GM19452 (cell line): ENCODE measurements at regions not wholly inside any gene's neighbourhood (a gene's known extent, or its start where the extent isn't known, plus 50 kb on each side); places are given as distances from the start of the nearest gene placed in this dataset.
"Not testable (repeated sequence)": the region's sequence is repeated elsewhere in the genome, so short reads cannot be mapped to it uniquely, and the experiment has no call there.

ENCODE experiments used
- ATAC-seq: cut with Tn5 transposase; IDR thresholded peaks from one replicate; pipeline ENCODE4 v1.9.1; 2021; ENCODE audit not compliant: unreplicated experiment

- ATAC-seq = no peak
Measured at GRCh38 chr1:164366014-164366413, 193.0 kb upstream of the PBX1 start.

GRCh38 chr1:164369698-164370365 is 189.2 kb upstream of the PBX1 start:
- no peak for ATAC-seq

GRCh38 chr1:164380893-164381292 is 178.1 kb upstream of the PBX1 start:
- ATAC-seq = no peak

GRCh38 chr1:164382384-164382783 is 176.6 kb upstream of the PBX1 start:
- ATAC-seq = no peak

- ATAC-seq = no peak
Measured at GRCh38 chr1:164384262-164384661, 174.7 kb upstream of the PBX1 start.

- no peak for ATAC-seq
Measured at GRCh38 chr1:164417016-164417704, 141.8 kb upstream of the PBX1 start.

GRCh38 chr1:164423136-164423535 is 135.8 kb upstream of the PBX1 start:
- ATAC-seq = no peak

GRCh38 chr1:164433141-164433817 is 125.7 kb upstream of the PBX1 start:
- ATAC-seq = no peak

GRCh38 chr1:164433818-164434170 is 125.2 kb upstream of the PBX1 start:
- ATAC-seq = no peak

GRCh38 chr1:164440232-164440631 is 118.8 kb upstream of the PBX1 start:
- no peak for ATAC-seq

GRCh38 chr1:164443166-164443565 is 115.8 kb upstream of the PBX1 start:
- ATAC-seq = no peak

GRCh38 chr1:164443836-164444235 is 115.1 kb upstream of the PBX1 start:
- no peak for ATAC-seq

GRCh38 chr1:164446020-164446419 is 113.0 kb upstream of the PBX1 start:
- ATAC-seq = no peak

GRCh38 chr1:164452549-164452948 is 106.4 kb upstream of the PBX1 start:
- no peak for ATAC-seq

GRCh38 chr1:164456272-164456671 is 102.7 kb upstream of the PBX1 start:
- ATAC-seq = no peak

- not testable (repeated sequence) for ATAC-seq
Measured at GRCh38 chr1:164459176-164459575, 99.8 kb upstream of the PBX1 start.

- no peak for ATAC-seq
Measured at GRCh38 chr1:164466001-164466421, 93.0 kb upstream of the PBX1 start.

GRCh38 chr1:164466429-164466828 is 92.6 kb upstream of the PBX1 start:
- no peak for ATAC-seq

GRCh38 chr1:164470996-164471395 is 88.0 kb upstream of the PBX1 start:
- no peak for ATAC-seq

- no peak for ATAC-seq
Measured at GRCh38 chr1:164472841-164473240, 86.1 kb upstream of the PBX1 start.

GRCh38 chr1:164473544-164473943 is 85.4 kb upstream of the PBX1 start:
- no peak for ATAC-seq

GRCh38 chr1:164475834-164476233 is 83.2 kb upstream of the PBX1 start:
- no peak for ATAC-seq
